GM21723 (cell line): ENCODE measurements at regions not wholly inside any gene's neighbourhood (a gene's known extent, or its start where the extent isn't known, plus 50 kb on each side); places are given as distances from the start of the nearest gene placed in this dataset.
"Not testable (repeated sequence)": the region's sequence is repeated elsewhere in the genome, so short reads cannot be mapped to it uniquely, and the experiment has no call there.

Source experiments
- ATAC-seq: cut with Tn5 transposase; IDR thresholded peaks from one replicate; pipeline ENCODE4 v1.9.1; 2021; ENCODE audit warnings: mild to moderate bottlenecking, moderate library complexity; ENCODE audit not compliant: unreplicated experiment

GRCh38 chr13:81639984-81640582 is 1299.2 kb upstream of the SPRY2 start:
- no peak for ATAC-seq

- no peak for ATAC-seq
Observed at GRCh38 chr13:81637457-81637856, 1296.5 kb upstream of the SPRY2 start.

- no peak for ATAC-seq
Observed at GRCh38 chr13:81636120-81636519, 1295.2 kb upstream of the SPRY2 start.

GRCh38 chr13:81615031-81615430 is 1274.1 kb upstream of the SPRY2 start:
- no peak for ATAC-seq

- no peak for ATAC-seq
Observed at GRCh38 chr13:81610644-81611043, 1269.7 kb upstream of the SPRY2 start.

- no peak for ATAC-seq
Observed at GRCh38 chr13:81609335-81609734, 1268.4 kb upstream of the SPRY2 start.

- no peak for ATAC-seq
Observed at GRCh38 chr13:81606074-81606473, 1265.1 kb upstream of the SPRY2 start.

- no peak for ATAC-seq
Observed at GRCh38 chr13:81602241-81602640, 1261.3 kb upstream of the SPRY2 start.

- no peak for ATAC-seq
Observed at GRCh38 chr13:81597101-81597500, 1256.2 kb upstream of the SPRY2 start.

- no peak for ATAC-seq
Observed at GRCh38 chr13:81596224-81596753, 1255.4 kb upstream of the SPRY2 start.

GRCh38 chr13:81591528-81592220 is 1250.7 kb upstream of the SPRY2 start:
- no peak for ATAC-seq

- no peak for ATAC-seq
Observed at GRCh38 chr13:81582381-81582780, 1241.5 kb upstream of the SPRY2 start.

GRCh38 chr13:81577601-81578195 is 1236.8 kb upstream of the SPRY2 start:
- ATAC-seq = no peak

GRCh38 chr13:81568824-81569223 is 1227.9 kb upstream of the SPRY2 start:
- ATAC-seq = no peak

GRCh38 chr13:81565849-81566248 is 1224.9 kb upstream of the SPRY2 start:
- no peak for ATAC-seq

GRCh38 chr13:81563091-81563490 is 1222.2 kb upstream of the SPRY2 start:
- no peak for ATAC-seq

GRCh38 chr13:81562598-81562997 is 1221.7 kb upstream of the SPRY2 start:
- no peak for ATAC-seq

- no peak for ATAC-seq
Observed at GRCh38 chr13:81551036-81551435, 1210.1 kb upstream of the SPRY2 start.

- ATAC-seq = not testable (repeated sequence)
Observed at GRCh38 chr13:81546294-81546693, 1205.4 kb upstream of the SPRY2 start.

GRCh38 chr13:81540777-81541176 is 1199.9 kb upstream of the SPRY2 start:
- ATAC-seq = no peak

GRCh38 chr13:81539643-81540150 is 1198.8 kb upstream of the SPRY2 start:
- no peak for ATAC-seq

GRCh38 chr13:81498969-81499368 is 1158.0 kb upstream of the SPRY2 start:
- no peak for ATAC-seq
